ENCODE measurements at regions not wholly inside any gene's neighbourhood (a gene's known extent, or its start where the extent isn't known, plus 50 kb on each side); places are given as distances from the start of the nearest gene placed in this dataset.

- TF ChIP-seq POLR2A (IDR thresholded peaks at IDR 0.05; ENCODE audit: low read depth, low read length) (no peak), POU2F2 (IDR thresholded peaks at IDR 0.05; ENCODE audit: low read depth, low read length) (no peak), POLR2AphosphoS5 (IDR thresholded peaks at IDR 0.05; ENCODE audit: low read depth, low read length) (no peak), PAX5 (IDR thresholded peaks at IDR 0.05; ENCODE audit: insufficient read depth, low read length, severe bottlenecking) (no peak), TAF1 (IDR thresholded peaks at IDR 0.05; ENCODE audit: low read depth, low read length) (no peak), SPI1 (IDR thresholded peaks at IDR 0.05; ENCODE audit: low read depth, low read length) (no peak)
Observed at GRCh38 chr13:106384516-106384915, 150.9 kb downstream of the EFNB2 start.

All from GM12891 (cell line).